ENCODE measurements at regions not wholly inside any gene's neighbourhood (a gene's known extent, or its start where the extent isn't known, plus 50 kb on each side); places are given as distances from the start of the nearest gene placed in this dataset.

GRCh38 chr11:37390576-37391083 lies 792.6 kb upstream of the RAG2 start:
- Mint-ChIP-seq H3K4me1 (no peaks in the 10 kb centered on the region), H3K27ac (no peak overlapping the region), H3K4me3 (no peak overlapping the region), H3K36me3 (ENCODE audit: low read depth) (no peaks in the 10 kb centered on the region), H3K9me3 (peaks cover 5% of the 10 kb centered on the region), H3K27me3 (no peaks in the 10 kb centered on the region)
- intact Hi-C loops (cut with micrococcal nuclease) = no loop called here
- DNase-seq = no peak

DNA sequence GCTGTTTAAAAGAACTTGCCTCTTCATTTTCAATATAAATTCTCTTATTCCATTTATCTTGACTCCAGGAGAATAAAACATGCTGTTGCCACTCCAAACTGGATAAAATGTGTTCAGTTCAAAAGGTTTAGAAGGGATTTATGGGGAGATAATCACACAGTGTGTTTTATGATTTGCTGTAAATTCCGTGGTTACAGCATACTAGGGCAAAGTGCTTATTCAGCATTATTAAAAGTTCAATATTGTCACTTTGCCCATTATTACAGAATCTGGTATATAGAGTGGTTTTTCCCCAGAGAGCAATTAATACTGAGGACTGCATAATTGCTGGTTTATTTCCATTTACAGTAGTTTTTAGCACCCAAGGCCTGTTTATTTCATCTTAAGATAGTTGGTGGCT lies 780.9 kb upstream of the RAG2 start:
- Mint-ChIP-seq H3K4me3 (no peak overlapping the region), H3K27me3 (no peaks in the 10 kb centered on the region), H3K9me3 (peaks cover 15% of the 10 kb centered on the region), H3K4me1 (no peaks in the 10 kb centered on the region), H3K27ac (no peak overlapping the region), H3K36me3 (ENCODE audit: low read depth) (no peaks in the 10 kb centered on the region)
- intact Hi-C loops (cut with micrococcal nuclease) = no loop called here
- DNase-seq = no peak

DNA sequence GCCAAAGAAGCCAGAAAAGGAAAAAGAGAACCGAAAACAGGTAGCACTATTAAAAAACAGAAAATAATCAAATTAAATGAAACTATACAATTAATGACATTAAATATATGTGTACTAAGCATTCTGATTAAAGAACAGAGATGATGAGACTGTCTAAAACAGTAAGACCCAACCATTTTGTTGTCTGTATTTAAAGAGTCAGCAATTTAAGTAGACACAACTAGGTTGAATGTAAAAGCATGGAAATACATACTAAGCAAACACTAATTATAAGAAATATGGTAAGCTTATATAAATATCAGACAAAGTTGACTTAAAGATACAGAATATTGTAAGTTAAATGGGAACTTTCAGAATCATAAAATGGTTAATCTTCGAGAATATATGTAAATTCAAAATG lies 774.6 kb upstream of the RAG2 start:
- Mint-ChIP-seq H3K9me3 (peaks cover 14% of the 10 kb centered on the region), H3K4me3 (no peak overlapping the region), H3K27ac (no peak overlapping the region), H3K27me3 (no peaks in the 10 kb centered on the region), H3K4me1 (no peaks in the 10 kb centered on the region), H3K36me3 (ENCODE audit: low read depth) (no peaks in the 10 kb centered on the region)
- intact Hi-C loops (cut with micrococcal nuclease) = no loop called here
- no peak for DNase-seq

DNA sequence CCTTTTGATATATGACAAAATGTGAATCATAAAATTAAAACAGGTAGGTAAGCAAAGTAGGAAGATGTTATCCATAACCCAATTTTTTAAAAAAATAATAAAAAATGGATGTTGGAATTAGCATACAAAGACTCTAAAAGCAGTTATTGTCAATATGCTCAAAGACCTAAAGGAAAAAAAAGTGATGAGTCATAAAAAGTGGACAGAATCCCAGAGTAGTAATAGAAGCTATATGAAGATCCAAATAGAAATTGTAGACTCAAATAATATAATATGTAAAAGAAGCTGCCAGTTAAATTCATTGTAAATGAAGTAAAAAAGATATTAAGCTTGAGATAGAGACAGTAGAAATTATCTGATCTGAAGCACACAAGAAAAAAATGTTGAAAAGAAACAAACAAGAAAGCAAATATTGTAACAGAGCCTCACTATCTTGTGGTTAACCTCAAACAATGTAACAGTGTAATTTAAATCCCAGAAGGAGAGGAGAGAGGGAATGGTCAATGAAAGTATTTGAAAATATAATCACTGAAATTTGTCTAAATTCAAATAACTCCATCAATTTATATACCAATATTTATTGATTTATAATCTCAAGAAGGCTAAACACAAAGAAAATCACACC lies 773.4 kb upstream of the RAG2 start:
- Mint-ChIP-seq H3K27me3 (no peaks in the 10 kb centered on the region), H3K9me3 (peaks cover 13% of the 10 kb centered on the region), H3K27ac (no peak overlapping the region), H3K4me3 (no peak overlapping the region), H3K4me1 (no peaks in the 10 kb centered on the region), H3K36me3 (ENCODE audit: low read depth) (no peaks in the 10 kb centered on the region)
- DNase-seq = no peak
- intact Hi-C loops (cut with micrococcal nuclease) = no loop called here

GRCh38 chr11:37370817-37371216 lies 772.8 kb upstream of the RAG2 start:
- Mint-ChIP-seq H3K9me3 (peaks cover 6% of the 10 kb centered on the region), H3K27ac (no peak overlapping the region), H3K27me3 (no peaks in the 10 kb centered on the region), H3K36me3 (ENCODE audit: low read depth) (no peaks in the 10 kb centered on the region), H3K4me1 (no peaks in the 10 kb centered on the region), H3K4me3 (no peak overlapping the region)
- intact Hi-C loops (cut with micrococcal nuclease) = no loop called here
- no peak for DNase-seq

DNA sequence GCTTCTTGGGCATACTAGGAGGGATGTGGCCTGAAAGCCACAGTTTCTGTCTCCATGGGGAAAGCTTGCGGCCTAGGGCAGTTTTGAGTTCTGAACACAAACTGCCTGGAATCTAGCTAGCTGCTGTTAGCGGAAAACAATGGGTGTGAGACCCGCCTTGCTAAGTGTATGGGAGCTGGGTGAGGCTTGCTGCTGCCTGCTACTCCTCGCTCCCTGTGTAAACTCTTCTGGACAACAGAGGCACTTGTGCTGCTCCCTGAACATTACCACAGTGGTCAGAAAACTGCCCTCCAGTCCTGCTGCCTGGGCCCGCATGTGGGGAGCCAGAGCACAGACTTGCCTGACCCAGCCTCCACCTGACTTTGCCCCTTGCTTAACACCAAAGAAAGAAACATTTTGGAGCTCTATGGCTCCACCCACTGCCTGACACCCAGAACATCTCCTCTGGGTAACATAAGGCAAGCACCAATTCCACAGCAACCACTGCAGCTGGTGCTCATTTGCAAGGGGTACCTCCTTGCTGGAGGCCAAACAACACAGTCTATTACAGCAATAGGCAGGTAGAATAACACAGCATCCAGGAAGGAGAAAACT lies 766.3 kb upstream of the RAG2 start:
- no peak overlapping the region for H3K4me3 Mint-ChIP-seq
- no peaks in the 10 kb centered on the region for H3K36me3 Mint-ChIP-seq (ENCODE audit: low read depth)
- no peaks in the 10 kb centered on the region for H3K4me1 Mint-ChIP-seq
- no peak for DNase-seq
- H3K9me3 Mint-ChIP-seq = peaks cover 4% of the 10 kb centered on the region
- no peaks in the 10 kb centered on the region for H3K27me3 Mint-ChIP-seq
- no peak overlapping the region for H3K27ac Mint-ChIP-seq
- intact Hi-C loops (cut with micrococcal nuclease) = no loop called here

GRCh38 chr11:37353192-37353591 lies 755.2 kb upstream of the RAG2 start:
- Mint-ChIP-seq H3K27me3 (no peaks in the 10 kb centered on the region), H3K9me3 (peaks cover 14% of the 10 kb centered on the region), H3K27ac (no peak overlapping the region), H3K4me3 (no peak overlapping the region), H3K36me3 (ENCODE audit: low read depth) (no peaks in the 10 kb centered on the region), H3K4me1 (no peaks in the 10 kb centered on the region)
- intact Hi-C loops (cut with micrococcal nuclease) = no loop called here
- no peak for DNase-seq

DNA sequence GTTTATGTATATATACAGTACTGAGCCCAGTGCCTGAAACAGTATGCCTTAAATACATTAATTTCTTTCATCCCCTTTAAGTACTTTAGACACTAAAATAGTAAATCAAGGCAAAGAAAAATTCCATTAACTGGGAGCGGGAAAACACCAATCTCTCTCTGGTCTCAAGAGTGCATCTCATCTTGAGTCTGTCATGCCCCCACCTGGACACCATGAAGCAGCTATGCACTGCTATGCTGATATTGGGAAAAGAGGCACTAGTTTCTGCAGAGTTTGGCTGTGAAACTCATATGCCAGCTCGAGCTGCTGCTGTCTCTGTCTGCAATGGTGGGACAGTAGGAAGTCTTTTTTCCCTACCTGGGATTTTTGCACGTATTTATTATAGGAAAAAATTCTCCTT lies 754.4 kb upstream of the RAG2 start:
- H3K4me1 Mint-ChIP-seq = no peaks in the 10 kb centered on the region
- DNase-seq = no peak
- intact Hi-C loops (cut with micrococcal nuclease) = no loop called here
- H3K27ac Mint-ChIP-seq = no peak overlapping the region
- peaks cover 8% of the 10 kb centered on the region for H3K9me3 Mint-ChIP-seq
- H3K36me3 Mint-ChIP-seq (ENCODE audit: low read depth) = no peaks in the 10 kb centered on the region
- no peak overlapping the region for H3K4me3 Mint-ChIP-seq
- H3K27me3 Mint-ChIP-seq = no peaks in the 10 kb centered on the region

- Mint-ChIP-seq H3K27ac (no peak overlapping the region), H3K27me3 (no peaks in the 10 kb centered on the region), H3K9me3 (no peaks in the 10 kb centered on the region), H3K36me3 (ENCODE audit: low read depth) (no peaks in the 10 kb centered on the region), H3K4me1 (no peaks in the 10 kb centered on the region), H3K4me3 (no peak overlapping the region)
- DNase-seq = no peak
- intact Hi-C loops (cut with micrococcal nuclease) = no loop called here
Observed at GRCh38 chr11:37343290-37343689, 745.3 kb upstream of the RAG2 start.

DNA sequence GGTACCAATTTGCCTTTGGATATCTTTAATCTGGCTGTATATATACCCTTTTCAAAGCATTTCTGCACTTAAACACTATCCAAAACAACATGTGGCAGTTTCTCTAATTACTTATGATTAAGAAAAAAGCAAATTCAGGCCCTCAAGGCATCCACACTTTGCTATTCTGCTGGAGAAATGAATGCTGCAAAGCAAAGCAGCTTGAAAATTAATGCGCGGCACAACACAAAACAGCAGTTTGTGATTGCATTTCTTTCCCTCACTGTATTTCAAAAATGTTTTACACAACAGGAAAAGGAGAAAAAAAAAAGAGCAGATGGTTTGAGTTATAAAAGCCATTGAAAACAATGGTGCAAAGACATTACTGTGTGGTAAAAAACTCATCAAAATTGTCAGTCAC lies 738.4 kb upstream of the RAG2 start:
- Mint-ChIP-seq H3K4me1 (no peaks in the 10 kb centered on the region), H3K36me3 (ENCODE audit: low read depth) (no peaks in the 10 kb centered on the region), H3K4me3 (no peak overlapping the region), H3K27me3 (no peaks in the 10 kb centered on the region), H3K27ac (no peak overlapping the region), H3K9me3 (no peaks in the 10 kb centered on the region)
- intact Hi-C loops (cut with micrococcal nuclease) = no loop called here
- DNase-seq = no peak

DNA sequence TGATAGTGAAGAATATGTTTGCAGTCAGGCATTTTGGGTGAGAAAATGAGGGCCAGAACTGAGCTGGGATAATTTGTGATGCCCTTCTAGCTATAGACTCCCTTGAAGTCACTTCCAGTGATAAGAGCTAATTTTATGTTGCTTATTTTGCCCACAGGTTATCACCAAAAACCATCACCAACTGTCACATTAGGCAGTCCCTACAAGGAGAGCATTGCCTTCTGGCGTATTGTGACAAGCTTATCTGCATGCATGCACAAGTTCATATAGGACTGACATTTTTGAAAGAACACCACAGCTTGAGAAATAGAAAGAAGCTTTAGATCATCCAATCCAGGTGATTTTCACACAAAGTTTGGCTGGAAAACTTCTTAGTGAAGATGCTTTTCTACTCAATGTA lies 735.3 kb upstream of the RAG2 start:
- DNase-seq = no peak
- no peak overlapping the region for H3K4me3 Mint-ChIP-seq
- H3K9me3 Mint-ChIP-seq = no peaks in the 10 kb centered on the region
- H3K27ac Mint-ChIP-seq = no peak overlapping the region
- no peaks in the 10 kb centered on the region for H3K4me1 Mint-ChIP-seq
- H3K27me3 Mint-ChIP-seq = no peaks in the 10 kb centered on the region
- intact Hi-C loops (cut with micrococcal nuclease) = no loop called here
- H3K36me3 Mint-ChIP-seq (ENCODE audit: low read depth) = no peaks in the 10 kb centered on the region

DNA sequence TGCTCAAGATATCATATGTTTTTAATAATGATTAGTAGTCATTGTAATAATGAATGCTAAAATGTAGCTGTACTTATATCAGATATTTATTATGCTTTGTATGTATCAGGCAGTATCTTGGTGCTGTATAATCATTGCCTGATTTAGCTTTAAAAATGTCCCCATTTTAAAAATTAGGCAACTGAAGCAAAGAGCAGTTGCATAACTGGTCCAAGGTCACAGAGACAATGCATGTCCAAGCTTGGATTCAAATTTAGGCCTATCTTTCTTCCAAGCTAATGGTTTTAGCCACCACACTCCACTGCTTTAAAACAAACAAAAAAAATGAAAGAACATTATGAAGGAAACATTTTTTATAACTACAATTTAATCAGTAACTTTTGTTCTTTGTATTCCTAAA lies 725.8 kb upstream of the RAG2 start:
- Mint-ChIP-seq H3K9me3 (no peaks in the 10 kb centered on the region), H3K4me3 (no peak overlapping the region), H3K4me1 (no peaks in the 10 kb centered on the region), H3K27me3 (no peaks in the 10 kb centered on the region), H3K27ac (no peak overlapping the region), H3K36me3 (ENCODE audit: low read depth) (no peaks in the 10 kb centered on the region)
- intact Hi-C loops (cut with micrococcal nuclease) = no loop called here
- no peak for DNase-seq

GRCh38 chr11:37322333-37323194 lies 724.5 kb upstream of the RAG2 start:
- Mint-ChIP-seq H3K27ac (no peak overlapping the region), H3K27me3 (no peaks in the 10 kb centered on the region), H3K9me3 (no peaks in the 10 kb centered on the region), H3K4me1 (no peaks in the 10 kb centered on the region), H3K36me3 (ENCODE audit: low read depth) (no peaks in the 10 kb centered on the region), H3K4me3 (no peak overlapping the region)
- no peak for DNase-seq
- intact Hi-C loops (cut with micrococcal nuclease) = no loop called here

GRCh38 chr11:37320921-37321320 lies 722.9 kb upstream of the RAG2 start:
- Mint-ChIP-seq H3K27me3 (no peaks in the 10 kb centered on the region), H3K27ac (no peak overlapping the region), H3K4me3 (no peak overlapping the region), H3K4me1 (no peaks in the 10 kb centered on the region), H3K9me3 (no peaks in the 10 kb centered on the region), H3K36me3 (ENCODE audit: low read depth) (no peaks in the 10 kb centered on the region)
- intact Hi-C loops (cut with micrococcal nuclease) = no loop called here
- no peak for DNase-seq
